AG04449 (cell line): ENCODE measurements at regions not wholly inside any gene's neighbourhood (a gene's known extent, or its start where the extent isn't known, plus 50 kb on each side); places are given as distances from the start of the nearest gene placed in this dataset.
"Not testable (repeated sequence)": the region's sequence is repeated elsewhere in the genome, so short reads cannot be mapped to it uniquely, and the experiment has no call there.

Experiments used
- CTCF ChIA-PET: fragments of 350-600 bp; formaldehyde crosslinking; extraction: SDS; loops from one replicate; lab custom pipeline; 2021; ENCODE audit warnings: antibody characterized with exemption; lab: Yijun Ruan, JAX
- POLR2A ChIA-PET: fragments of 400-600, 350-600 bp; formaldehyde crosslinking; extraction: SDS; loops from one replicate; lab custom pipeline; 2020; ENCODE audit warnings: antibody characterized with exemption, inconsistent platforms; lab: Yijun Ruan, JAX
- DNase-seq: peaks from one replicate; pipeline ENCODE4 v3.0.0-alpha.2; 2010; ENCODE audit warnings: low read depth, low spot score
- H3K4me3 ChIP-seq: 2 replicates; pipeline ENCODE4 v1.5.1; 2011; ENCODE audit warnings: low read depth, mild to moderate bottlenecking, control low read depth, low read length
- CTCF ChIP-seq: IDR thresholded peaks from one replicate; pipeline ENCODE4 v1.5.1; 2011; ENCODE audit warnings: mild to moderate bottlenecking, moderate library complexity, low read length, control low read depth, inconsistent platforms; ENCODE audit not compliant: insufficient read depth; ENCODE audit errors: missing control alignments

- H3K4me3 ChIP-seq, result no peak overlapping the region
- no peak for TF ChIP-seq CTCF
- DNase-seq, result no peak
- POLR2A ChIA-PET, result no interaction called here
- CTCF ChIA-PET, result no interaction called here
Measured at GRCh38 chr5:117559005-117559844, 984.6 kb upstream of the SEMA6A start.

- TF ChIP-seq CTCF, result no peak
- CTCF ChIA-PET, result no interaction called here
- DNase-seq, result no peak
Measured at GRCh38 chr5:117551236-117551635, 976.6 kb upstream of the SEMA6A start.

GRCh38 chr5:117547192-117547591, 972.6 kb upstream of the SEMA6A start:
- H3K4me3 ChIP-seq, result no peak overlapping the region
- CTCF ChIA-PET, result no interaction called here
- POLR2A ChIA-PET, result no interaction called here
- no peak for DNase-seq
- no peak for TF ChIP-seq CTCF

More at GRCh38 chr5:117551236-117551635, 976.6 kb upstream of the SEMA6A start:
- POLR2A ChIA-PET, result no interaction called here
- H3K4me3 ChIP-seq, result no peak overlapping the region

GRCh38 chr5:117539692-117540091, 965.1 kb upstream of the SEMA6A start:
- no peak for DNase-seq
- no peak overlapping the region for H3K4me3 ChIP-seq
- POLR2A ChIA-PET, result no interaction called here
- no peak for TF ChIP-seq CTCF
- CTCF ChIA-PET, result no interaction called here

GRCh38 chr5:117533792-117534191, 959.2 kb upstream of the SEMA6A start:
- ChIA-PET POLR2A (no interaction called here), CTCF (no interaction called here)
- no peak overlapping the region for H3K4me3 ChIP-seq
- DNase-seq, result no peak
- TF ChIP-seq CTCF, result no peak

DNA sequence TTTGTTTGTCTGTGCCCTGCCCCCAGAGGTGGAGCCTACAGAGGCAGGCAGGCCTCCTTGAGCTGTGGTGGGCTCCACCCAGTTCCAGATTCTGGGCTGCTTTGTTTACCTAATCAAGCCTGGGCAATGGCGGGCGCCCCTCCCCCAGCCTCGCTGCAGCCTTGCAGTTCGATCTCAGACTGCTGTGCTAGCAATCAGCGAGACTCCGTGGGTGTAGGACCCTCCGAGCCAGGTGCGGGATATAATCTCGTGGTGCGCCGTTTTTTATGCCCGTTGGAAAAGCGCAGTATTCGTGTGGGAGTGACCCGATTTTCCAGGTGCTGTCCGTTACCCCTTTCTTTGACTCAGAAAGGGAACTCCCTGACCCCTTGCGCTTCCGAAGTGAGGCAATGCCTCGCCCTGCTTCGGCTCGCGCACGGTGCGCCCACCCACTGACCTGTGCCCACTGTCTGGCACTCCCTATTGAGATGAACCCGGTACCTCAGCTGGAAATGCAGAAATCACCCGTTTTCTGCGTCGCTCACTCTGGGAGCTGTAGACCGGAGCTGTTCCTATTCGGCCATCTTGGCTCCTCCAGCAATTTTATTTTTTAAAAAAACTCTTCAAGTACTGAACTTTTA, 958.5 kb upstream of the SEMA6A start:
- DNase-seq, POLR2A ChIA-PET, H3K4me3 ChIP-seq, CTCF ChIA-PET: not testable (repeated sequence)
